Ectodermal cell (in vitro differentiated cells): ENCODE measurements at regions not wholly inside any gene's neighbourhood (a gene's known extent, or its start where the extent isn't known, plus 50 kb on each side); places are given as distances from the start of the nearest gene placed in this dataset.

Experiments used
- H3K27ac ChIP-seq: 2 replicates; pipeline ENCODE4 v1.7.0; 2013; ENCODE audit warnings: mild to moderate bottlenecking, low read depth, low read length; ENCODE audit not compliant: insufficient read depth, poor library complexity, severe bottlenecking
- H3K27me3 ChIP-seq: 2 replicates; pipeline ENCODE4 v1.7.0; 2013; ENCODE audit warnings: mild to moderate bottlenecking, low read length; ENCODE audit not compliant: insufficient read depth, control insufficient read depth, poor library complexity, severe bottlenecking
- H3K36me3 ChIP-seq: one replicate; pipeline ENCODE4 v1.7.0; 2013; ENCODE audit warnings: low read length; ENCODE audit not compliant: control insufficient read depth, insufficient read depth
- H3K4me1 ChIP-seq: one replicate; pipeline ENCODE4 v1.7.0; 2013; ENCODE audit warnings: low read length; ENCODE audit not compliant: control insufficient read depth, insufficient read depth
- H3K4me3 ChIP-seq: 2 replicates; pipeline ENCODE4 v1.7.0; 2013; ENCODE audit warnings: low read depth, low read length, control low read depth; ENCODE audit not compliant: insufficient read depth
- H3K9me3 ChIP-seq: 2 replicates; pipeline ENCODE4 v1.7.0; 2013; ENCODE audit warnings: mild to moderate bottlenecking, low read length, moderate library complexity; ENCODE audit not compliant: control insufficient read depth
- WGBS, 2 experiments: methylation state at CpG; one replicate each; pipeline ENCODE4 v1.1.7; 2013; ENCODE audit warnings: missing lambda C conversion rate in 2 of 2; 5-methylcytosine and 5-hydroxymethylcytosine counted together

DNA sequence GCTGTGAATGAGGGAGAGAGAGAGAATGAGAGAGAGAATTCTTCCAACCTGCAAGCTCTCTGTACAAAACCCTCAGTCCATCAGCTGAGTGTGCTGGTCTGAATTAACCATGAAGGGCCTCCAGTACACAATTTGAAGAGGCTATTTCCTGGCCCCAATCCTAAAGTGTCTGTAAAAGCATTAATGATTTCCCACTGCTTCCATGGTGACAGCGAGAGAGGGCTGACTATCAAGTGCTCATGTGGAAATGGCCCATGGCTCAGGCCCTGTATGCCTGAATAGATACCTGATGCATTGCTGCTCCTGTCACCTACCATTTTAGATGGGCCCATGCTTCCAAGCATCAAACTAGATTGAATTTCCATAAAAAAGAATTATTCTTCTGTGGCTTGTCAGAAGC lies 592.4 kb downstream of the KIF4B start:
- no peaks in the 10 kb centered on the region for H3K36me3 ChIP-seq
- H3K9me3 ChIP-seq, result no peaks in the 10 kb centered on the region
- H3K4me1 ChIP-seq, result no peaks in the 10 kb centered on the region
- H3K4me3 ChIP-seq, result no peak overlapping the region
- no peaks in the 10 kb centered on the region for H3K27me3 ChIP-seq
- 92 to 98% methylated on average over 1 of the region's 1 CpG for WGBS, 2 experiments
- H3K27ac ChIP-seq, result no peak overlapping the region

DNA sequence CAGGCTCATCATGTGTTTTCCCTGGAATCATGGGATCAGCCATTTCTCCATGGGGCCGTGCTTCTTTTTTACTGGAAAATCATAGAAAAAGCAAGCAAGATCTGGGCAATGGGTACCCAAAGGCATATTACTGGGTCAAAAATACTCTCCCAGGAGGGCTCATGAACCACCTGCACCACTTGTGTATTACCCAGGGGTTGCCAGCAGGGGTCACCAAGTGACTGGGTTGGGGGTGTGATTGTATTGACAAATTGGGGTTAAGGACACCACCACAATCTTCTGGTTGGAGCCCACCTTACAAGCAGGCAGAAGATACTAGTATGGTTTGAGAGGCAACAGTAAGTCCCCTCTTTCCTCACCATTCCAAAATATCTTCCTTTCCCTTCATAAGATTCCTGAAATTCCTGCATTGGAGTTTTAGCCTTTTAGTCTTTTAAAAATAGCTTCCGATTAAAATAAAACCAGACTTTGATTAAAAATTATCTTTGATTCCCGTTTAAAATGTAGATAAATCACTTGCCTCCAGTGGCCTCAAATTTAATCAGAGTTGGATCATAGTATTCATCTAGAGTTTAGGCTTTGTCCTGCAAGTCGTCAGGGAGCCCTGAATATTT lies 603.3 kb downstream of the KIF4B start:
- H3K27me3 ChIP-seq, result no peaks in the 10 kb centered on the region
- WGBS, 2 experiments, result 67 to 73% methylated on average over 4 of the region's 4 CpGs
- no peak overlapping the region for H3K27ac ChIP-seq
- H3K9me3 ChIP-seq, result no peaks in the 10 kb centered on the region
- no peaks in the 10 kb centered on the region for H3K36me3 ChIP-seq
- H3K4me3 ChIP-seq, result no peak overlapping the region
- H3K4me1 ChIP-seq, result peaks cover 16% of the 10 kb centered on the region

DNA sequence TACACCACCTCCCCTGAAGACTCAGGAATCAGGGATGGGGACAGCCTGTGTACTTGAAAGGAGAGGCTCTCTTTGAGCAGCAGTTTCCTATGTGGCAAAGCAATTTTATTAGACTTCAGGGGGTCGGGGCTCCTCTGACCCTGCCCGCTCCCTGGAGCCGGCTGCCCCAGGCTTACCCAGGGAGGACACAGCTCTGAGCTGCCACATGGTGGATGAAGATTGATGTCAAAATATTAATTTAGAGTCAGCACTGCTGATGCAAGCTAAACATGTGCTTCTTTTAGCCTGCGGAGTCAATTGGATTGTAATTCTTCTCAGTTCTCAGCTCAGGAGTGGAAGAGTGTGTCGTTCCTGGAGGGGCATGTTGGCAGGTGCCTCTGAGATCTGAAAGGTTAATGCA lies 606.1 kb downstream of the KIF4B start:
- Histone ChIP-seq H3K36me3 (no peaks in the 10 kb centered on the region), H3K27ac (no peak overlapping the region)
- WGBS, 2 experiments, result 89% methylated on average over 5 of the region's 5 CpGs

DNA sequence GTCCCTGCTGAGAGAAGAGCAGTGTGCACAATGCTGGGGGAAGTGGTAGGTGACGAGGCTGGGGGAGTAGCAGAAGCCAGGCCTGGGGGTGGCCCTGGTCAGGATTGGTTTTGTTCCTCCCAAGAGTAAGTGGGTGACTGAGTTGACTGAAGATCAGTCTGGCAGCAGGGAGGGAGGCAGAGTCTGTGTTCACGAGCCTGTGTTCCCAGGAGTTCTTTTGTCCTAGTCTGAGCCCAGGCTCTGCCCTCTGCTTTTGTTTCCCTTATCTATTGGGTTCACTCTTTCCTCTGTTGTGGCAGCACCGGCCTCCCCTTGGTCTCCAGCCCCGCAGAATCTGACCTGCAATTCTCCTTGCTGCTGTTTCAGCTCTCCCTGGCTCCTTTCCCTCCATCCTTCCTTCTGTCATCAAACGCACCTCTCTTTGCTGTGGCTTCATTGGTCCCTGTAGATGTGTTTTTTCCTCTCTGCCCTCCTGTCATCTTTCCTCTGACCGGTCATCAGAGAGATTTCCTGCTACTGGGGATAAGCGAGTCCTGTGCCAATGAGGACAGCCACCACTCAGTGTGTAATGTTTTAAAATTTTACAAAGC lies 607.4 kb downstream of the KIF4B start:
- Histone ChIP-seq H3K27ac (no peak overlapping the region), H3K27me3 (no peaks in the 10 kb centered on the region), H3K36me3 (no peaks in the 10 kb centered on the region), H3K9me3 (no peaks in the 10 kb centered on the region), H3K4me1 (peaks cover 16% of the 10 kb centered on the region), H3K4me3 (no peak overlapping the region)
- 30 to 33% methylated on average over 7 of the region's 7 CpGs for WGBS, 2 experiments

More for the DNA sequence above, 606.1 kb downstream of the KIF4B start:
- Histone ChIP-seq H3K4me1 (peaks cover 16% of the 10 kb centered on the region), H3K4me3 (no peak overlapping the region), H3K27me3 (no peaks in the 10 kb centered on the region), H3K9me3 (no peaks in the 10 kb centered on the region)

DNA sequence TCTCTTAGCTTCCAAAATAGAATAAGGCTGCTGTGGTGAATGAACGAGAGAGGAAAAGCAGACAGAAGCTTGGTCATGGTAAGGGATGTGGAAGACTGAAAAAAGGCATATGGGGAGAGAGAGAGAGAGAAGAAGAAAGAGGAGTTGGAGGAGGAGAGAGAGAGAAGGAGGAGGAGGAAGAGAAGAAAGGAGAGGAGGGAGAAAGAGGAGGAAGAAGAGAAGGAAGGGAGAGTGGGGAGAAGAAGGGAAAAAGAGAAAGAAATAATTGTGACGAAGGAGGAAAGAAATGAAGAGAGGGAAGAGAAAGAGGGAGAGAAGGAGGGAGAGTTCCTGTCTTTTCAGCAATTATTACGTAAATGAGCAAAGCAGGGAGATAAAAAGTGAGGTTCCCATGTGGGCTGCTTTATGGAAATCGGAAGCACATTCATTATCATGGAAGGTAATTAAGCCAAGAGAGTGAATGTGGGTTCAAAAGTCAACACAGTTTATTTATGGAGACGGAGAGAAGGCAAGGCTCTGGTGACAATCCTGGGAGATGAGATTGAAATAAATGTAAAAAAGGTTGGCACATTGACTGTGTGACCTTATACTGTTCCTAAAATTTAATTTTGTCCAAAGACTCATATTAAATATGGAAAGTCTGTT lies 611.2 kb downstream of the KIF4B start:
- Histone ChIP-seq H3K27me3 (no peaks in the 10 kb centered on the region), H3K9me3 (no peaks in the 10 kb centered on the region), H3K27ac (no peak overlapping the region), H3K4me3 (no peak overlapping the region), H3K36me3 (no peaks in the 10 kb centered on the region), H3K4me1 (peaks cover 16% of the 10 kb centered on the region)
- 80 to 84% methylated on average over 5 of the region's 5 CpGs for WGBS, 2 experiments

DNA sequence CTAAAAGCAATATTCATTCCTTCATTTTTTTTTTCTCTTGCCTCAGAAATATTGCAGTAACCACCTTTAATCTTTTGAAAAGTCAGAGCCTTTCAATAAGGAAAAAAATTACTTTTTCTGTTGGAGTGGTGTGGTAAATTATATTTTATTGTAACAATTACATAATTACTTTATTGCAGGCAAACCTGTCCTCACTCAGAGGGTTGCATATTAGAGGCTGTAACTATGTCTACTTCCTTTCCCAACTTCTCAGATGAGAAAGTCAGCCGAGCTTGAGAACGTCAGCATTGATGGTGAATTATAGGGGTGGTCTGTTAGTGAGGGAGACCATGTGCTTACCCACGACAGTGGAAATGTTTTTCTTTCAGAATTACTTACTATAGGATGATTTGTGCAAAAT lies 611.8 kb downstream of the KIF4B start:
- H3K36me3 ChIP-seq, result no peaks in the 10 kb centered on the region
- H3K4me3 ChIP-seq, result no peak overlapping the region
- 85 to 100% methylated on average over 2 to 3 of the region's 3 CpGs for WGBS, 2 experiments
- no peaks in the 10 kb centered on the region for H3K27me3 ChIP-seq
- H3K4me1 ChIP-seq, result peaks cover 16% of the 10 kb centered on the region
- H3K27ac ChIP-seq, result no peak overlapping the region
- H3K9me3 ChIP-seq, result no peaks in the 10 kb centered on the region

DNA sequence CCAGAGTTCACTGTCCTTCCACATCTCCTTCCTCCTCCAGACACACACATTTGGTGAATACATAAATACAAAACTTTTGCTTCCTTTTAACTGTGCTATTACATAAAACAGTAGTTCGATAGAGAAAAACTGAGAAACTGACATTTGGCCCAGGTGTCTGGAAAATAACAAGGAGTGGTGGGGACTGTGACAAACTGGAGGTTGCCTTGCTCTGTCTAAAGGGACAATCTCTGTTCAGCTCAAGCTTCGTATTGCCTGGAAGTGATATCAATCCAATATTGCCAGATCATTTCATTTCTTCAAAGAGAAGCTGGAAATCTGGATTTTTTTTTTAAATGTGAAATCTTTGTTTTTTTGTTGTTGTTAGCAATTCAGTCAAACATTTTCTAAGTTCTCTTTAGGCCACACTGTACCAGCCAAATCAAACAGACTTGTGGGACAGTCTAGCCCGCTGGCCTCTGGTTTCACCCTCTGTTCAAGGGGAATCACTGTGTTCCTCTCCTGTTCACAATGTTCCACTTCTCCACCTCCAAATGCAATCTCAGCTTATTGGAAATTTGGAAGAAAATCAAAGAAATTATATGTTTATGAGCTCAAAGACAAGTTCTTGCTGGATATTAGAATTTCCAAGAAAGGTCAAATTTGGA lies 612.5 kb downstream of the KIF4B start:
- 97 to 100% methylated on average over 3 of the region's 3 CpGs for WGBS, 2 experiments
- H3K36me3 ChIP-seq, result no peaks in the 10 kb centered on the region
- H3K9me3 ChIP-seq, result no peaks in the 10 kb centered on the region
- no peak overlapping the region for H3K4me3 ChIP-seq
- H3K27me3 ChIP-seq, result no peaks in the 10 kb centered on the region
- H3K4me1 ChIP-seq, result peaks cover 9% of the 10 kb centered on the region
- H3K27ac ChIP-seq, result no peak overlapping the region

DNA sequence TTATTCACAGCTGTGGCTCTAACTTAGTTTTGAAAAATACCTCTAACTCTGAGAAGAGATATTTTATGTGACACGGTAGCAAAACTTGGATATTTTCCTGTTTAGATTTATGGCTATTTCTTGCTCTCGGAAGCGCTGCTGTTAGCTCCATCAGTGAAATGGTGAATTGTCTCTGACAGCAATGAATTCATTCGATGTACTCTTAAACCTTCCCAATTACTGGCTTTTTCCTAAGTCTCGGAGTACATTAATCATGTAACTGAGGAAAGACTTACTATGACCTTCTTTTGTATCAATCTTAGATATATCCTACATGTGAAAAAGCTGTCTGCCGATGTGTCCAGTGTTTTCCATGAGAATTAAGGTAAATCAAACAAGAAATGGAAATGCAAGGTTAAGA lies 613.0 kb downstream of the KIF4B start:
- Histone ChIP-seq H3K36me3 (no peaks in the 10 kb centered on the region), H3K4me3 (no peak overlapping the region), H3K27ac (no peak overlapping the region), H3K9me3 (no peaks in the 10 kb centered on the region), H3K27me3 (no peaks in the 10 kb centered on the region), H3K4me1 (peaks cover 3% of the 10 kb centered on the region)
- 97 to 98% methylated on average over 5 to 6 of the region's 6 CpGs for WGBS, 2 experiments

DNA sequence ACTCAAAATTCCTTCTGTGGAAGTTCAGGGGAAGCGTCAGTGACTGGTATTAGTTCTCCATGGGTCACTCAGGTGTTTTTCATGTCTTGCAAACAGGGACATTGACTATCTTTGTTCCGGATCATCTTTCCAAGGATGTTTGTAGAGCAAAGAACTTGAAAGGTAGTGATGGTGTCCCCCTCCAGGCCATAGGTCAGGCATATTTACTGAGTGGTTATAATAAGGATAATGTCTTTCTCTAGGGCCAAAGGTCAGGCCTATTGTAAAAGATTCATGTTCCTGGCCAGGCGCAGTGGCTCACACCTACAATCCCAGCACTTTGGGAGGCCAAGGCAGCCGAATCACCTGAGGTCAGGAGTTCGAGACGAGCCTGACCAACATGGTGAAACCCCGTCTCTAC lies 614.8 kb downstream of the KIF4B start:
- 83 to 88% methylated on average over 7 of the region's 7 CpGs for WGBS, 2 experiments
- Histone ChIP-seq H3K27me3 (no peaks in the 10 kb centered on the region), H3K4me1 (no peaks in the 10 kb centered on the region), H3K27ac (no peak overlapping the region), H3K4me3 (no peak overlapping the region), H3K36me3 (no peaks in the 10 kb centered on the region), H3K9me3 (no peaks in the 10 kb centered on the region)

DNA sequence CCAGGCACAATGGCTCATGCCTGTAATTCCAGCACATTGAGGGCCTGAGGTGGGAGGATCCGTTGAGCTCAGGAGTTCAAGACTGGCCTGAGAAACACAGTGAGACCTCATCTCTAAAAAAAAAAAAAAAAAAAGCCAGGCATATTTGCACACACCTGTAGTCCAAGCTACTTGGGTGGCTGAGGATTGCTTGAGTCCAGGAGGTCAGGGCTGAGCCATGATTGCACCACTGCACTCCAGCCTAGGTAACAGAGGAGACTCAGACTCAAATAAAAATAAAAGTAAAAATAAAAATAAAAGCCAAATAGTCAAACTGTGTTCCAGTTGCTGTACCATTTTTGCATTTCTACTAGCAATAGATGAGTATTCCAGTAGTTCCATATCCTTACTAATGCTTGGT lies 616.0 kb downstream of the KIF4B start:
- Histone ChIP-seq H3K27me3 (no peaks in the 10 kb centered on the region), H3K27ac (no peak overlapping the region), H3K4me3 (no peak overlapping the region), H3K36me3 (no peaks in the 10 kb centered on the region), H3K4me1 (no peaks in the 10 kb centered on the region), H3K9me3 (no peaks in the 10 kb centered on the region)
- WGBS, 2 experiments, result 88 to 100% methylated on average over 1 of the region's 1 CpG
